ENCODE measurements at regions not wholly inside any gene's neighbourhood (a gene's known extent, or its start where the extent isn't known, plus 50 kb on each side); places are given as distances from the start of the nearest gene placed in this dataset.

- ATAC-seq (no peak), FAIRE-seq (no peak), DNase-seq (ENCODE audit: low spot score) (no peak)
- ChIA-PET CTCF (ENCODE audit: low intra/inter-chr PET ratio, low total read pairs) (no interaction called here), POLR2A (no interaction called here)
- no TSS peak for BruUV-seq (replicated peaks)
- intact Hi-C loops (cut with micrococcal nuclease; ENCODE audit: unreplicated experiment) (no loop called here), in situ Hi-C loops (cut with HindIII; ENCODE audit: extremely low pct_ligation_motif_present, low pct_unique_long_range_greater_than_20kb) (no loop called here)
- WGBS (ENCODE audit: low lambda C conversion rate), result 67% methylated on average over 2 of the region's 2 CpGs
- H4K20me1 ChIP-seq (ENCODE audit: insufficient read depth, low read length), result no peaks in the 10 kb centered on the region
- no peaks in the 10 kb centered on the region for H3K4me1 ChIP-seq (ENCODE audit: insufficient read depth, low read length)
- TF ChIP-seq ZNF501 (CRISPR knock-in tag; IDR thresholded peaks at IDR 0.05) (no peak), PCBP2 (optimal IDR thresholded peaks at IDR 0.05; ENCODE audit: low read depth, low read length, poor library complexity, severe bottlenecking) (peak; percentile 97)
- no peaks in the 10 kb centered on the region; a peak in 1 of 5 replicates for H3K27me3 ChIP-seq (ENCODE audit: control insufficient read depth in 1 of 2, insufficient read depth in 2 of 2, low read length in 2 of 2)
- H3K9ac ChIP-seq (ENCODE audit: insufficient read depth, low read depth, low read length), result no peak overlapping the region
- no peaks in the 10 kb centered on the region for H3K36me3 ChIP-seq (replicated peaks in 1 of 2; ENCODE audit: control insufficient read depth in 1 of 2, insufficient read depth in 2 of 2, low read length in 2 of 2)
- H2AFZ ChIP-seq (ENCODE audit: low read length), result no peak overlapping the region
- no peaks in the 10 kb centered on the region for H3K79me2 ChIP-seq (ENCODE audit: insufficient read depth, low read length)
- H3K27ac ChIP-seq (ENCODE audit: extremely low read length, insufficient read depth, low read length), result no peak overlapping the region
- no peaks in the 10 kb centered on the region for H3K9me3 ChIP-seq (ENCODE audit: low read length)
- H3K4me3 ChIP-seq (replicated peaks in 1 of 3; ENCODE audit: insufficient read depth in 1 of 3, low read depth in 2 of 3, low read length in 3 of 3), result no peak overlapping the region
- H3K4me2 ChIP-seq (ENCODE audit: low read depth, low read length), result no peak overlapping the region
Observed at GRCh38 chr2:226317970-226318369, 481.6 kb downstream of the IRS1 start.

DNA sequence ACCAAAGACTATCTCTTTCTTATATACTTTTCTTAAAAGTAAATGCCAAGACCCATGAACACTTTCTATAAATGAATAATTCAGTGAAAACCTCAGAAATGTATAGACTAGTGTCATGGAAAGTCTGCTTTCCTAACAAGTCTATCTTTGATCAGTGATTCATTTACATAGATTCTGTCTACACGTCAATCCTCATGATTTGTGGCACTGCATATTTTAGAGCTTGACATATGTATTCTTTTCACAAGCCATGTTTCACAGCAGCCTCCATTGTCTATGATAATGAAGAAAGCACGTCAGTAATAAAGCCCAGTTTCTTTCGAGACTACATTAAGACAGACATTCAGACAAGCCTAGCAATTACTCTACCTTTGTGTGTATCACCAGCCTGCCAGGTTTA is 486.6 kb downstream of the IRS1 start:
- no peak overlapping the region for H3K27ac ChIP-seq (ENCODE audit: extremely low read length, insufficient read depth, low read length)
- H2AFZ ChIP-seq (ENCODE audit: low read length), result no peak overlapping the region
- H3K9ac ChIP-seq (ENCODE audit: insufficient read depth, low read depth, low read length), result no peak overlapping the region
- no peaks in the 10 kb centered on the region for H3K36me3 ChIP-seq (replicated peaks in 1 of 2; ENCODE audit: control insufficient read depth in 1 of 2, insufficient read depth in 2 of 2, low read length in 2 of 2)
- ATAC-seq, result no peak
- H4K20me1 ChIP-seq (ENCODE audit: insufficient read depth, low read length), result no peaks in the 10 kb centered on the region
- ChIA-PET CTCF (ENCODE audit: low intra/inter-chr PET ratio, low total read pairs) (no interaction called here), POLR2A (no interaction called here)
- 62% methylated on average over 3 of the region's 3 CpGs for WGBS (ENCODE audit: low lambda C conversion rate)
- FAIRE-seq, result no peak
- TF ChIP-seq, protein P1, sequence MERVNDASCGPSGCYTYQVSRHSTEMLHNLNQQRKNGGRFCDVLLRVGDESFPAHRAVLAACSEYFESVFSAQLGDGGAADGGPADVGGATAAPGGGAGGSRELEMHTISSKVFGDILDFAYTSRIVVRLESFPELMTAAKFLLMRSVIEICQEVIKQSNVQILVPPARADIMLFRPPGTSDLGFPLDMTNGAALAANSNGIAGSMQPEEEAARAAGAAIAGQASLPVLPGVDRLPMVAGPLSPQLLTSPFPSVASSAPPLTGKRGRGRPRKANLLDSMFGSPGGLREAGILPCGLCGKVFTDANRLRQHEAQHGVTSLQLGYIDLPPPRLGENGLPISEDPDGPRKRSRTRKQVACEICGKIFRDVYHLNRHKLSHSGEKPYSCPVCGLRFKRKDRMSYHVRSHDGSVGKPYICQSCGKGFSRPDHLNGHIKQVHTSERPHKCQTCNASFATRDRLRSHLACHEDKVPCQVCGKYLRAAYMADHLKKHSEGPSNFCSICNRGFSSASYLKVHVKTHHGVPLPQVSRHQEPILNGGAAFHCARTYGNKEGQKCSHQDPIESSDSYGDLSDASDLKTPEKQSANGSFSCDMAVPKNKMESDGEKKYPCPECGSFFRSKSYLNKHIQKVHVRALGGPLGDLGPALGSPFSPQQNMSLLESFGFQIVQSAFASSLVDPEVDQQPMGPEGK (CRISPR knock-in tag; IDR thresholded peaks at IDR 0.05), result no peak
- TF ChIP-seq ZNF329 (CRISPR knock-in tag; IDR thresholded peaks at IDR 0.05; ENCODE audit: low read depth) (no peak), PCBP2 (optimal IDR thresholded peaks at IDR 0.05; ENCODE audit: low read depth, low read length, poor library complexity, severe bottlenecking) (no peak), THAP11 (CRISPR knock-in tag; IDR thresholded peaks at IDR 0.05) (no peak)
- H3K4me3 ChIP-seq (replicated peaks in 1 of 3; ENCODE audit: insufficient read depth in 1 of 3, low read depth in 2 of 3, low read length in 3 of 3), result no peak overlapping the region
- H3K27me3 ChIP-seq (ENCODE audit: control insufficient read depth in 1 of 2, insufficient read depth in 2 of 2, low read length in 2 of 2), result no peaks in the 10 kb centered on the region
- intact Hi-C loops (cut with micrococcal nuclease; ENCODE audit: unreplicated experiment) (no loop called here), in situ Hi-C loops (cut with HindIII; ENCODE audit: extremely low pct_ligation_motif_present, low pct_unique_long_range_greater_than_20kb) (no loop called here)
- no peak overlapping the region for H3K4me2 ChIP-seq (ENCODE audit: low read depth, low read length)
- BruUV-seq (replicated peaks), result no TSS peak
- no peaks in the 10 kb centered on the region for H3K79me2 ChIP-seq (ENCODE audit: insufficient read depth, low read length)
- no peak for DNase-seq (ENCODE audit: low spot score)
- H3K4me1 ChIP-seq (ENCODE audit: insufficient read depth, low read length), result peaks cover under 1% of the 10 kb centered on the region
- H3K9me3 ChIP-seq (ENCODE audit: low read length), result no peaks in the 10 kb centered on the region
